GM12878 (cell line): ENCODE measurements at regions not wholly inside any gene's neighbourhood (a gene's known extent, or its start where the extent isn't known, plus 50 kb on each side); places are given as distances from the start of the nearest gene placed in this dataset.

Experiments used
- CEBPB ChIP-seq, 2 experiments: fragments of 150-350 bp in 1 of 2; IDR thresholded peaks; 2 replicates each; pipeline ENCODE4 v1.6.1; 2012 to 2014; ENCODE audit warnings: low read depth in 2 of 2, low read length in 2 of 2, borderline replicate concordance in 1 of 2, inconsistent platforms in 1 of 2
- CTCF ChIP-seq, 3 experiments: IDR thresholded peaks in 2 of 3; conservative IDR thresholded peaks in 1 of 3; 2 replicates each; pipeline ENCODE4 v1.5.1; 2011; ENCODE audit warnings: low read depth in 3 of 3, low read length in 3 of 3, mild to moderate bottlenecking in 3 of 3, control low read depth in 2 of 3, moderate library complexity in 2 of 3, inconsistent platforms in 1 of 3, mixed read lengths in 1 of 3; ENCODE audit not compliant: control insufficient read depth in 2 of 3, insufficient read depth in 1 of 3; ENCODE audit errors: extremely low read depth in 1 of 3
- EP300 ChIP-seq, 2 experiments: fragments of 150-350 bp in 1 of 2; IDR thresholded peaks; 2 replicates each; pipeline ENCODE4 v1.6.1; 2011 to 2012; ENCODE audit warnings: low read depth in 2 of 2, low read length in 2 of 2, borderline replicate concordance in 1 of 2, improper control_type of control experiment in 1 of 2, inconsistent platforms in 1 of 2; ENCODE audit not compliant: control insufficient read depth in 1 of 2
- EZH2 ChIP-seq: IDR thresholded peaks from 2 replicates; pipeline ENCODE4 v1.6.1; 2012; ENCODE audit warnings: low read depth, mild to moderate bottlenecking, control low read depth, inconsistent platforms, low read length, borderline replicate concordance; ENCODE audit not compliant: control insufficient read depth
- IRF5 ChIP-seq: fragments of 450-650 bp; IDR thresholded peaks from 2 replicates; pipeline ENCODE4 v1.6.1; 2017; ENCODE audit warnings: borderline replicate concordance
- MXI1 ChIP-seq: fragments of 150-350 bp; IDR thresholded peaks from 2 replicates; pipeline ENCODE4 v1.6.1; 2011; ENCODE audit warnings: low read depth, mild to moderate bottlenecking, inconsistent platforms, low read length, improper control_type of control experiment
- POLR2AphosphoS5 ChIP-seq: IDR thresholded peaks from 2 replicates; pipeline ENCODE4 v1.6.1; 2011; ENCODE audit warnings: mild to moderate bottlenecking, low read length, inconsistent platforms
- RAD21 ChIP-seq: IDR thresholded peaks from 2 replicates; pipeline ENCODE4 v1.6.1; 2011; ENCODE audit warnings: mild to moderate bottlenecking, low read depth, low read length, moderate library complexity; ENCODE audit not compliant: insufficient read depth
- SPI1 ChIP-seq: IDR thresholded peaks from 2 replicates; pipeline ENCODE4 v1.6.1; 2011; ENCODE audit warnings: low read depth, mild to moderate bottlenecking, low read length, moderate library complexity, borderline replicate concordance; ENCODE audit not compliant: insufficient read depth
- SREBF2 ChIP-seq: IDR thresholded peaks from 2 replicates; pipeline ENCODE4 v1.6.1; 2012; ENCODE audit warnings: mild to moderate bottlenecking, low read length
- USF1 ChIP-seq: IDR thresholded peaks from 2 replicates; pipeline ENCODE4 v1.6.1; 2011; ENCODE audit warnings: borderline replicate concordance, low read depth, mild to moderate bottlenecking, moderate library complexity, mixed read lengths, low read length; ENCODE audit not compliant: insufficient read depth; ENCODE audit errors: extremely low read length
- ZBTB11 ChIP-seq: fragments of 450-650 bp; formaldehyde crosslinking; IDR thresholded peaks from 2 replicates; pipeline ENCODE4 v1.5.0; 2022; ENCODE audit warnings: mild to moderate bottlenecking, missing genetic modification characterization

GRCh38 chr12:131611416-131612091, 99.3 kb upstream of the SFSWAP start:
- TF ChIP-seq CEBPB (IDR thresholded peaks at IDR 0.05; ENCODE audit: borderline replicate concordance in 1 of 2, low read depth in 2 of 2, low read length in 2 of 2) (no peak), SREBF2 (no peak), POLR2AphosphoS5 (no peak), EP300 (IDR thresholded peaks at IDR 0.05; ENCODE audit: borderline replicate concordance in 1 of 2, control insufficient read depth in 1 of 2, low read depth in 2 of 2, low read length in 2 of 2) (no peak), IRF5 (no peak), EZH2 (no peak), MXI1 (no peak), SPI1 (no peak), CTCF (IDR thresholded peaks at IDR 0.05 in 2 of 3, conservative IDR thresholded peaks at IDR 0.05 in 1 of 3; ENCODE audit: control insufficient read depth in 2 of 3, extremely low read depth in 1 of 3, insufficient read depth in 1 of 3, low read depth in 3 of 3, low read length in 3 of 3) (no peak), ZBTB11 (no peak), RAD21 (no peak), USF1 (no peak)
